AG09319 (cell line): ENCODE measurements at regions not wholly inside any gene's neighbourhood (a gene's known extent, or its start where the extent isn't known, plus 50 kb on each side); places are given as distances from the start of the nearest gene placed in this dataset.

Experiments used
- DNase-seq: peaks from one replicate; pipeline ENCODE4 v3.0.0-alpha.2; 2010; ENCODE audit warnings: low read depth; ENCODE audit errors: extremely low read depth
- CTCF ChIP-seq: IDR thresholded peaks from 2 replicates; pipeline ENCODE4 v1.5.1; 2011; ENCODE audit warnings: low read depth, mild to moderate bottlenecking, inconsistent platforms, low read length, moderate library complexity

- TF ChIP-seq CTCF: no peak
- no peak for DNase-seq
Observed at GRCh38 chr2:18426174-18426573, 134.3 kb downstream of the RDH14 start.

DNA sequence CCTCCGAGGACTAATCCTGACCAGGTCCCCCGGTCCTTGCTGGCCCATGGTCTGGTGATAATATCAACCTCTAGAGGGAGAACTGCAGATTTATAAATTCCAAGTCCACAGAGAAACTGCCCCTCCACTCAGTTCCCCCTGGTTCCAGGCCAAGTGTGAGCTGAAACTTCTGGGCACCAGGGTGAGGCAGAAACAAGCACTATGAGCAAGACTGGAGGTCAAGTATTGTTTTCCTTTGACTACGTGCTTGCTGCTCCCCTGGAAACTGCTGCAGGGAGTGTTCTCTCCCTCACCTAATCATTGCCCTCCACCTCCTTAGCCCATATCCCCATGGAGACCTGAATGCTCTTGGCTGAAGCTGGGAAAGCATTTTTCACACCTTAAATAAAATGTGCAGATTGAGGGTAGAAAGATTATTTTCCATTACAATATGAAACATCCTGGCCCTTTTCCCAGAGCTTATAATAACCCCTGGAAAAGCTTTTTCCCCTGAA, 135.2 kb downstream of the RDH14 start:
- DNase-seq: no peak
- no peak for TF ChIP-seq CTCF

GRCh38 chr2:18423636-18424035, 136.8 kb downstream of the RDH14 start:
- TF ChIP-seq CTCF: no peak
- no peak for DNase-seq

GRCh38 chr2:18422432-18423165, 137.9 kb downstream of the RDH14 start:
- no peak for TF ChIP-seq CTCF
- no peak for DNase-seq

DNA sequence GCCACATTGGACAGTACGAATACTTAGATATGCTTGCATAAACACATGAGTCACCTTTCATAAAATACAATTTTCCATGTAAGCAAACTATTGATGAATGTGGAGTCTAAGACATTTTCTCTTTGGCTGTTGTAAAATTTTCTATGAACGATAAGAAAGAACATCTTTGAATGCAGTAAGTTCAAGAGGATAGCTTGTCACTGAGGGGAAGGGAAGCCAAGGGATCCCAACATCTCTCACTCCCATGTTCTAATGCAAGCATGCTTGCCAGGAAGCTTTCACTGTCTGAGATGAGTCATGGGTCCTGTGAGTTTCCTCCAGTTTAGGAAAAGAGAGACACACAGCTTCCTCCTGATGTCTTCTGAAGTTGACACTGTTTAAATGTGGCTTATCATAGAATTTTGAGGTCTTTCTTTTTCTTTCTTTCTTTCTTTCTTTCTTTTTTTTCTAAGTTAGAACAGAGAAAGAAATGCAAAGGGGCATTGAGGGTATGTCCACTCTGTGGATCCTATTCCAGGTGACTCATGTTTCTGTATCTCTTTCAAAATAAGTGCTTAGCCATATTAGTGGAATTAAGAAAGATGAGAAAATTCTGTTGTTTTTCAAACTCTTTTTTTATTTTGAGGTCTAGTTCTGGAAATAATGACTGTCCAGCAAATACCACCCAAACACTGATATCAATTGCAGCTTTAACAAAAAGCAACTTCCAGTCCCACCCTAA, 146.6 kb downstream of the RDH14 start:
- DNase-seq: no peak
- TF ChIP-seq CTCF: no peak

GRCh38 chr2:18412980-18413675, 147.3 kb downstream of the RDH14 start:
- no peak for TF ChIP-seq CTCF
- no peak for DNase-seq

DNA sequence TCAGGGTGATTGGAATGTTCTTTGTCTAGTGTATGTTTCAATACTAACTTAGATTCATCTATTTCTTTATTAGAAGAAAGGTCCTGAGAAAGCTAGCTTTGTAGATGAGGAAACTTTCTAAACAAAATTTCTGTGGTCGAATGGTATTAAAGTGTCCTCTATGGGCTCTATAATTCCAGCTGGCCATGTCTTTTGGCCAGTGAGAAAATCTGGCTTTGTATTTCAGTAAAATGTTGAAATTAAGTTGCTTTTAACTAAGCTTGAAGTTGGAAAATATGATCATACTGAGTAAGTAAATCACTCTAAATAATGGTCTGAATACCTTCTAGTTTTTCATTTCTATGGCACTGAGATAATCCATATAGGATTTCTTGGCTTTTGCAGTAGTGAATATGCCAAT, 148.8 kb downstream of the RDH14 start:
- DNase-seq: no peak
- no peak for TF ChIP-seq CTCF
